IMR-90 (cell line): ENCODE measurements at regions not wholly inside any gene's neighbourhood (a gene's known extent, or its start where the extent isn't known, plus 50 kb on each side); places are given as distances from the start of the nearest gene placed in this dataset.

ENCODE experiments used
- ATAC-seq: fragments of 200-7000 bp; cut with Tn5 transposase; 2 replicates; pipeline ENCODE4 v1.9.1; 2020; ENCODE audit warnings: low read depth, mild to moderate bottlenecking, moderate library complexity
- BruUV-seq: library from RNA; stranded (reverse); fragments of 400-500 nt; replicated peaks from 2 replicates; lab custom pipeline; 2021; lab: Mats Ljungman, UMichigan
- CTCF ChIA-PET: fragments of 300-600 bp; formaldehyde crosslinking; extraction: SDS; loops from one replicate; lab custom pipeline; 2021; ENCODE audit warnings: antibody characterized with exemption; lab: Yijun Ruan, JAX
- POLR2A ChIA-PET: fragments of 300-600 bp; sonication (Branson Sonifier 250); formaldehyde crosslinking; loops from one replicate; lab custom pipeline; 2022; ENCODE audit warnings: antibody characterized with exemption; ENCODE audit not compliant: unreplicated experiment; lab: Charles Lee
- DNase-seq: peaks from one replicate; pipeline ENCODE4 v3.0.0; 2013
- H2AFZ ChIP-seq: replicated peaks from 2 replicates; pipeline ENCODE3; 2013; ENCODE audit warnings: low read length, mild to moderate bottlenecking; ENCODE audit not compliant: poor library complexity
- H2AK5ac ChIP-seq: 2 replicates; pipeline ENCODE4 v1.6.1; 2013; ENCODE audit warnings: low read depth, low read length, inconsistent platforms
- H2AK9ac ChIP-seq: replicated peaks from 2 replicates; pipeline ENCODE3; 2013; ENCODE audit warnings: mild to moderate bottlenecking, low read depth, low read length, moderate library complexity; ENCODE audit not compliant: poor library complexity
- H2BK120ac ChIP-seq: 2 replicates; pipeline ENCODE4 v1.6.1; 2013; ENCODE audit warnings: low read depth, low read length, inconsistent platforms
- H2BK15ac ChIP-seq: 3 replicates; pipeline ENCODE4 v1.6.1; 2013; ENCODE audit warnings: low read depth, low read length, inconsistent platforms
- H2BK20ac ChIP-seq: 2 replicates; pipeline ENCODE4 v1.6.1; 2013; ENCODE audit warnings: low read depth, mild to moderate bottlenecking, inconsistent platforms, low read length, moderate library complexity
- H2BK5ac ChIP-seq: 2 replicates; pipeline ENCODE4 v1.6.1; 2013; ENCODE audit warnings: mild to moderate bottlenecking, low read depth, low read length, inconsistent platforms; ENCODE audit not compliant: poor library complexity, severe bottlenecking
- H3K14ac ChIP-seq: replicated peaks from 2 replicates; pipeline ENCODE4 v1.6.1; 2013; ENCODE audit warnings: low read depth, low read length, inconsistent platforms
- H3K18ac ChIP-seq: 2 replicates; pipeline ENCODE4 v1.6.1; 2013; ENCODE audit warnings: low read depth, low read length, control low read depth
- H3K23ac ChIP-seq: 2 replicates; pipeline ENCODE4 v1.6.1; 2013; ENCODE audit warnings: low read depth, low read length, inconsistent platforms
- H3K27ac ChIP-seq: 2 replicates; pipeline ENCODE4 v1.5.1; 2013; ENCODE audit warnings: mild to moderate bottlenecking, control low read depth, low read length; ENCODE audit not compliant: insufficient read depth
- H3K27me3 ChIP-seq: 2 replicates; pipeline ENCODE4 v1.6.1; 2013; ENCODE audit warnings: low read length; ENCODE audit not compliant: control insufficient read depth, insufficient read depth
- H3K36me3 ChIP-seq: 2 replicates; pipeline ENCODE4 v1.6.1; 2013; ENCODE audit warnings: low read length, mixed read lengths; ENCODE audit not compliant: control insufficient read depth, insufficient read depth
- H3K4ac ChIP-seq: 2 replicates; pipeline ENCODE4 v1.6.1; 2013; ENCODE audit warnings: low read depth, low read length, inconsistent platforms
- H3K4me1 ChIP-seq: 2 replicates; pipeline ENCODE4 v1.6.1; 2013; ENCODE audit warnings: low read length, mixed read lengths; ENCODE audit not compliant: control insufficient read depth, insufficient read depth
- H3K4me2 ChIP-seq: 2 replicates; pipeline ENCODE4 v1.6.1; 2013; ENCODE audit warnings: low read depth, mild to moderate bottlenecking, control low read depth, low read length, moderate library complexity
- H3K4me3 ChIP-seq: 2 replicates; pipeline ENCODE4 v1.5.1; 2013; ENCODE audit warnings: low read depth, mild to moderate bottlenecking, control low read depth, low read length, moderate library complexity; ENCODE audit not compliant: insufficient read depth
- H3K56ac ChIP-seq: 2 replicates; pipeline ENCODE4 v1.6.1; 2013; ENCODE audit warnings: low read length, inconsistent platforms; ENCODE audit not compliant: insufficient read depth; ENCODE audit errors: extremely low read depth
- H3K79me1 ChIP-seq, 2 experiments: 2 replicates each; pipeline ENCODE4 v1.6.1; 2013; ENCODE audit warnings: low read length in 2 of 2, inconsistent platforms in 1 of 2, low read depth in 1 of 2
- H3K9ac ChIP-seq: 2 replicates; pipeline ENCODE4 v1.6.1; 2013; ENCODE audit warnings: low read depth, low read length, control low read depth
- H3K9me1 ChIP-seq: 2 replicates; pipeline ENCODE4 v1.6.1; 2013; ENCODE audit warnings: low read length, inconsistent platforms; ENCODE audit not compliant: insufficient read depth
- H3K9me3 ChIP-seq: 2 replicates; pipeline ENCODE4 v1.6.1; 2013; ENCODE audit warnings: low read length; ENCODE audit not compliant: control insufficient read depth, insufficient read depth
- H4K20me1 ChIP-seq: 2 replicates; pipeline ENCODE4 v1.6.1; 2013; ENCODE audit warnings: low read length, inconsistent platforms; ENCODE audit not compliant: insufficient read depth
- H4K5ac ChIP-seq: 2 replicates; pipeline ENCODE4 v1.6.1; 2013; ENCODE audit warnings: mild to moderate bottlenecking, low read depth, low read length, control low read depth
- H4K8ac ChIP-seq, 2 experiments: 2 replicates each; pipeline ENCODE4 v1.6.1; 2013; ENCODE audit warnings: low read depth in 2 of 2, low read length in 2 of 2, control low read depth in 1 of 2, inconsistent platforms in 1 of 2
- H4K91ac ChIP-seq: 2 replicates; pipeline ENCODE4 v1.6.1; 2013; ENCODE audit warnings: low read depth, low read length, inconsistent platforms; ENCODE audit not compliant: insufficient read depth
- ELK1 ChIP-seq: fragments of 150-350 bp; IDR thresholded peaks from 2 replicates; pipeline ENCODE4 v1.6.1; 2016; ENCODE audit warnings: low read depth, mild to moderate bottlenecking, low read length, moderate library complexity, borderline replicate concordance
- MAFK ChIP-seq: IDR thresholded peaks from 2 replicates; pipeline ENCODE4 v1.6.1; 2012; ENCODE audit warnings: low read depth, low read length, improper control_type of control experiment
- WGBS, 2 experiments: methylation state at CpG; one replicate each; pipeline versions ENCODE4 v1.1.5 to v1.1.7; 2013; ENCODE audit warnings: missing lambda C conversion rate in 2 of 2; ENCODE audit not compliant: insufficient read length in 1 of 2; ENCODE audit errors: extremely low coverage in 2 of 2; 5-methylcytosine and 5-hydroxymethylcytosine counted together
- dilution Hi-C: fragments of 300-500 bp; cut with HindIII; formaldehyde crosslinking; loops from one replicate; pipeline ENCODE4 v1.14.3; 2018; ENCODE audit warnings: low sequenced_read_pairs; ENCODE audit not compliant: unreplicated experiment
- in situ Hi-C: fragments of 300-500 bp; cut with MboI; formaldehyde crosslinking; loops from 3 replicates; pipeline ENCODE4 v1.14.3; 2019; ENCODE audit warnings: low sequenced_read_pairs, inconsistent platforms, mixed read lengths
- intact Hi-C: fragments of 100-400 bp; cut with micrococcal nuclease; formaldehyde crosslinking; loops from 2 replicates; pipeline ENCODE4 v1.10.0; 2022

GRCh38 chr4:14167876-14168510, 540.5 kb upstream of the BOD1L1 start:
- Histone ChIP-seq H2BK5ac (no peak overlapping the region), H3K36me3 (no peaks in the 10 kb centered on the region), H2AFZ (no peak overlapping the region), H3K27ac (no peak overlapping the region), H3K9me1 (no peaks in the 10 kb centered on the region), H2AK5ac (no peak overlapping the region), H3K27me3 (no peaks in the 10 kb centered on the region), H3K56ac (no peak overlapping the region), H3K79me1 (no peaks in the 10 kb centered on the region), H2AK9ac (no peak overlapping the region), H3K9me3 (no peaks in the 10 kb centered on the region), H3K4ac (no peak overlapping the region), H3K18ac (peak overlapping the region; percentile 81; the same call in 1 of the 2 replicates), H2BK20ac (peak overlapping the region; percentile 54; the same call in 1 of the 2 replicates), H4K91ac (no peak overlapping the region), H3K4me2 (no peak overlapping the region), H2BK15ac (peak overlapping the region; percentile 57; the same call in 1 of the 3 replicates), H3K23ac (no peak overlapping the region), H4K8ac (peak overlapping the region in 1 of 2 experiments; percentile 39; a peak in 2 of 4 replicates), H2BK120ac (peak overlapping the region; percentile 23; the same call in 1 of the 2 replicates), H4K5ac (peak overlapping the region; percentile 29; the same call in 1 of the 2 replicates), H4K20me1 (no peaks in the 10 kb centered on the region), H3K14ac (no peak overlapping the region; the same call in 1 of the 2 replicates), H3K4me1 (peaks cover 6% of the 10 kb centered on the region; the same call in 1 of the 2 replicates), H3K4me3 (no peak overlapping the region), H3K9ac (no peak overlapping the region)
- CTCF ChIA-PET = interaction anchor here (0.6 to 0.7 kb wide), 4 partner anchors 24 to 691 kb away, joined by 3 to 5 read pairs (median 4); no protein-coding TSS in a partner anchor
- in situ Hi-C loops (no loop called here), intact Hi-C loops (loop anchor here (5.0 kb wide), 1 partner anchor 251 kb away; no protein-coding TSS in a partner anchor), dilution Hi-C loops (no loop called here)
- TF ChIP-seq ELK1 (no peak), MAFK (peak; percentile 59)
- POLR2A ChIA-PET = interaction anchor here (0.7 kb wide), 1 partner anchor 13 kb away, joined by 3 read pairs; no protein-coding TSS in a partner anchor
- ATAC-seq (no peak), DNase-seq (peak; percentile 45)
- BruUV-seq = no TSS peak
- 80% methylated on average over 1 of the region's 8 CpGs; no CpG with 5 or more reads in 1 of the 2 experiments for whole genome bisulfite sequencing, 2 experiments
